Islet precursor cell (in vitro differentiated cells): ENCODE measurements at regions not wholly inside any gene's neighbourhood (a gene's known extent, or its start where the extent isn't known, plus 50 kb on each side); places are given as distances from the start of the nearest gene placed in this dataset.

ENCODE experiments used
- DNase-seq: peaks from one replicate; pipeline ENCODE4 v3.0.0-alpha.2; 2018

GRCh38 chr2:129901754-129902415, 77.6 kb upstream of the RAB6C start:
- peak; percentile 36 for DNase-seq

GRCh38 chr2:129902731-129903585, 76.5 kb upstream of the RAB6C start:
- peak; percentile 39 for DNase-seq

GRCh38 chr2:129903586-129904425, 75.7 kb upstream of the RAB6C start:
- peak; percentile 63 for DNase-seq

GRCh38 chr2:129904532-129905446, 74.7 kb upstream of the RAB6C start:
- peak; percentile 37 for DNase-seq

GRCh38 chr2:129905664-129906081, 73.8 kb upstream of the RAB6C start:
- DNase-seq, result peak; percentile 29

GRCh38 chr2:129906139-129906860, 73.2 kb upstream of the RAB6C start:
- DNase-seq, result peak; percentile 29

- peak; percentile 44 for DNase-seq
Observed at GRCh38 chr2:129906861-129907235, 72.6 kb upstream of the RAB6C start.

GRCh38 chr2:129907256-129907998, 72.0 kb upstream of the RAB6C start:
- peak; percentile 35 for DNase-seq

GRCh38 chr2:129908721-129909373, 70.6 kb upstream of the RAB6C start:
- peak; percentile 45 for DNase-seq

- peak; percentile 50 for DNase-seq
Observed at GRCh38 chr2:129909651-129910418, 69.6 kb upstream of the RAB6C start.

- peak; percentile 47 for DNase-seq
Observed at GRCh38 chr2:129910446-129911362, 68.8 kb upstream of the RAB6C start.

GRCh38 chr2:129911363-129912065, 68.0 kb upstream of the RAB6C start:
- no peak for DNase-seq

GRCh38 chr2:129912066-129912820, 67.2 kb upstream of the RAB6C start:
- peak; percentile 45 for DNase-seq

- peak; percentile 41 for DNase-seq
Observed at GRCh38 chr2:129912871-129913694, 66.4 kb upstream of the RAB6C start.

GRCh38 chr2:129913695-129914495, 65.6 kb upstream of the RAB6C start:
- DNase-seq, result peak; percentile 50
